Central memory CD8-positive, alpha-beta T cell (primary cell): ENCODE measurements at regions not wholly inside any gene's neighbourhood (a gene's known extent, or its start where the extent isn't known, plus 50 kb on each side); places are given as distances from the start of the nearest gene placed in this dataset.
"Not testable (repeated sequence)": the region's sequence is repeated elsewhere in the genome, so short reads cannot be mapped to it uniquely, and the experiment has no call there.

Experiments used
- ATAC-seq: fragments of 150-1000 bp; cut with Tn5 transposase; replicated peaks from 2 replicates; pipeline ENCODE4 v1.10.0; 2022; ENCODE audit warnings: mild to moderate bottlenecking, moderate FRiP score, moderate number of reproducible peaks; ENCODE audit not compliant: poor library complexity, severe bottlenecking; ENCODE audit errors: extremely low read depth
- DNase-seq, 2 donors: peaks; one replicate each; pipeline ENCODE4 v3.0.0; 2021; ENCODE audit warnings: low spot score in 2 of 2
- H3K27ac Mint-ChIP-seq: one replicate; pipeline ENCODE4 v1.8.0; 2022; ENCODE audit warnings: low read depth, mild to moderate bottlenecking, moderate library complexity, mixed read lengths
- H3K27me3 Mint-ChIP-seq: one replicate; pipeline ENCODE4 v1.8.0; 2022; ENCODE audit warnings: mixed read lengths
- H3K36me3 Mint-ChIP-seq: one replicate; pipeline ENCODE4 v1.8.0; 2022; ENCODE audit warnings: mild to moderate bottlenecking, moderate library complexity, mixed read lengths; ENCODE audit not compliant: insufficient read depth
- H3K4me1 Mint-ChIP-seq: one replicate; pipeline ENCODE4 v1.8.0; 2022; ENCODE audit warnings: mixed read lengths
- H3K4me3 Mint-ChIP-seq: one replicate; pipeline ENCODE4 v1.8.0; 2022; ENCODE audit warnings: mild to moderate bottlenecking, moderate library complexity, mixed read lengths
- H3K9me3 Mint-ChIP-seq: one replicate; pipeline ENCODE4 v1.8.0; 2022; ENCODE audit warnings: mixed read lengths

DNA sequence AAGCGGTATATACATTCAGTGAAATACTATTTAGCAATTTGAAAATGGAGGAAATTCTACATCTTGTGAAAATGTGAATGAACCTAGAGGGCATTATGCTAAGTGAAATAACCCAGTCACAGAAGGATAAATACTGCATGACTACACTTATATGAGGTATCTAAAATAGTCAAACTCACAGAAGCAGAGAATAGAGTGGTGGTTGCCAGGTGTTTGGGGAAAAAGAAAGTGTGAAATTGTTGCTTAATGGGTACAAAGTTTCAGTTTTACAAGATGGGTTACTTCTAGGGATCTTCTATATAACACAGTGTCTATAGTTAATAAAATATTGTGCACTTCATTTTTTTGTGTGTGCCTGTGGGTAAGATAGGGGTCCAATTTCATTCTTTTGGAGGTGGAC lies 1152.0 kb downstream of the EPHA7 start:
- Mint-ChIP-seq H3K4me3 (no peak overlapping the region), H3K36me3 (peaks cover 2% of the 10 kb centered on the region), H3K27ac (no peak overlapping the region), H3K4me1 (no peaks in the 10 kb centered on the region), H3K27me3 (no peaks in the 10 kb centered on the region), H3K9me3 (peaks cover 17% of the 10 kb centered on the region)
- no peak for DNase-seq
- ATAC-seq = no peak

DNA sequence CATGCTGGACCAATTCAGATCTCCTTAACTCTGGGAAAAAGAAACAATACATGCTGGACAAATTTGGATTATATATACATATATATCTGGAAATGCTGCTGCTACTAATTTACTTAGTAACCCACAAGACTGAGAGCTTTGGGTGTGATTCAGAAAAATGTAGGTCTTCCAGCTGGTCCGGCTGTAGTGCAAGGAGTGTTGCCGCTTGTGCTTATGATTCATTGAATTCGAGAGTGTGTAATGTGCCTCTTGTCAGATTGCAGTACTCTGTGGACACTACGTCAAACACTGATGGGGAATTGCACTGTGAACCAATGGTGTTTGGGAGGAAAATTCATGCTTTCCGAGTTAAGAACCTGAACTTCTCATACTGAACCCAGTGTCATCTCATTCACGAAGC lies 1155.5 kb downstream of the EPHA7 start:
- H3K27ac Mint-ChIP-seq = no peak overlapping the region
- DNase-seq = no peak
- H3K4me3 Mint-ChIP-seq = no peak overlapping the region
- H3K27me3 Mint-ChIP-seq = no peaks in the 10 kb centered on the region
- H3K4me1 Mint-ChIP-seq = no peaks in the 10 kb centered on the region
- H3K36me3 Mint-ChIP-seq = peaks cover 2% of the 10 kb centered on the region
- no peak for ATAC-seq
- peaks cover 19% of the 10 kb centered on the region for H3K9me3 Mint-ChIP-seq

- ATAC-seq (no peak), DNase-seq (no peak)
- Mint-ChIP-seq H3K4me3 (no peak overlapping the region), H3K9me3 (peaks cover 19% of the 10 kb centered on the region), H3K4me1 (no peaks in the 10 kb centered on the region), H3K36me3 (peaks cover 2% of the 10 kb centered on the region), H3K27me3 (no peaks in the 10 kb centered on the region), H3K27ac (no peak overlapping the region)
Measured at GRCh38 chr6:92259171-92259570, 1160.2 kb downstream of the EPHA7 start.

DNA sequence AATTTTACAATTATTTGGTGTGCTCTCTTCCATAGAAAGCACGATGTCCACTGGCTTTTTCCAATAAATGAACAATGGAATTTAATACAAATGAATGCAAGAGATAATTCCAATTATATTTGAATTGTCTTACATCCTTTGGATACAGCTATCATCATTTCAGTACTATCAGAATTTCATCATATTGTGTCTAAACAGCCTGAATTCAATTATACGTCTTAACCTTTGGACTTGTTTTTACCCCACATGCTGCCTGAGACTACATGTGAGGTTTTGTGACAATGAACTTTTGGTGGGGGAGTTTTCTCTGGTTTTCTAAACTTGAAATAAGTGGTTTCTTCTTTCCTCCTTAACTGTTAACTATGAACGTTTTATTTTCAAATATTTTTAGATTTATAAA lies 1176.0 kb downstream of the EPHA7 start:
- ATAC-seq (no peak), DNase-seq (no peak)
- Mint-ChIP-seq H3K36me3 (no peaks in the 10 kb centered on the region), H3K4me3 (no peak overlapping the region), H3K9me3 (peaks cover 12% of the 10 kb centered on the region), H3K27me3 (no peaks in the 10 kb centered on the region), H3K4me1 (no peaks in the 10 kb centered on the region), H3K27ac (no peak overlapping the region)

DNA sequence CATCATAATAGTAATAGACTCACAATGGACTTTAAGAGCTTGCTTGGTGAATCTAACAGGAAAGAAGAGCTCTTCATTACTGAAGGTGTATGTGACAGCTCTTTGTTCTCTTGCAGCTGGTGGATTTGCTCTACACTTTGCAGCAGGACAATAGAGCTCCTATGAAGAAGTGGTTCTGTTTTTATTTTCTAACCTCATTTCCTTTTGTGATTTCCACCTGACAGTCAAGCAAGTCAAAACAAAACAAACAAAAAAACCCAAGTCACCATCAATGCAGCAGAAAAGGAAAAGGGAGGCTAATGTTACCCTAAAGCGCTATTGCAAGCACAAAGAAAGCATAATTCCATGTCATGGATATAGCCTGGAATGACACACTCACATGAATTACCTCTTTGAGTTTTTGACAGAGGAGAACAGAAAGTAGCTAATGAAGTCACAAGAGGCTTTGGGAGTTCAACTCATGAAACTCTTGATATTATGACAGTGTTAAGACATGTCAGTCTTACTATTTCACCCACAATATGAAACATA lies 1188.1 kb downstream of the EPHA7 start:
- H3K9me3 Mint-ChIP-seq = peaks cover 28% of the 10 kb centered on the region
- H3K27me3 Mint-ChIP-seq = no peaks in the 10 kb centered on the region
- no peaks in the 10 kb centered on the region for H3K4me1 Mint-ChIP-seq
- ATAC-seq (no peak), DNase-seq (no peak)
- peaks cover 1% of the 10 kb centered on the region for H3K36me3 Mint-ChIP-seq
- no peak overlapping the region for H3K27ac Mint-ChIP-seq
- H3K4me3 Mint-ChIP-seq = no peak overlapping the region

DNA sequence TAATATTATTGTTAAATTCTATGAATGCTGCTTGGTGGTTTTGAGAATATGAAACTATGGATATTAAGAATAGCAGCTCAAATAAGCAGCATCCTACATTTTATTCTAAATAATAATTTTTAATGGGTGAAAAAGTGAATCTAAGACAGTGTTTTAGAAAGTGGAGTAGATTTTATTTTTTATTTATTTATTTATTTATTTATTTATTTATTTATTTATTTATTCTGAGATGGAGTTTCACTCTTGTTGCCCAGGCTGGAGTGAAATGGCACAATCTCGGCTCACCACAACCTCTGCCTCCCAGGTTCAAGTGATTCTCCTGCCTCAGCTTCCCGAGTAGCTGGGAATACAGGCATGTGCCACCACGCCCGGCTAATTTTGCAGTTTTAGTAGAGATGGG lies 1199.4 kb downstream of the EPHA7 start:
- not testable (repeated sequence) for DNase-seq, H3K36me3 Mint-ChIP-seq, H3K4me3 Mint-ChIP-seq, H3K27me3 Mint-ChIP-seq, H3K4me1 Mint-ChIP-seq, H3K27ac Mint-ChIP-seq, ATAC-seq
- peaks cover 12% of the 10 kb centered on the region for H3K9me3 Mint-ChIP-seq

DNA sequence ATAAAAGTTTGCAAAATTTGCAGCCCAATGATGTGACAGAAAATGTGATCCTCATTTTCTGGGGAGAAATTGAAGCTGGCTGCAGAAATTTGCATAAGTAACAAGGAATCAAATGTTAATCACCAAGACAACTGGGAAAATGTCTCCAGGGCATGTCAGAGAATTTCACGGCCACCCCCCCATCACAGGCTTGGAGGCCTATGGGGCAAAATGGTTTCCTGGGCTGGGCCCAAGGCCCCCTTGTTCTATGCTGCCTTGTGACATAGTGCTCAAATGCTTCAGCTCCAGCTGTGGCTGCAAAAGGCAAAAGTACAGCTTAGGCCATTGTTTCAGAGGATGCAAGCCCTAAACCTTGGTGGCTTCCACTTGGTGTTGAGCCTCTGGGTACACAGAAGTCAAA lies 1202.6 kb downstream of the EPHA7 start:
- DNase-seq (no peak), ATAC-seq (no peak)
- peaks cover 27% of the 10 kb centered on the region for H3K9me3 Mint-ChIP-seq
- no peaks in the 10 kb centered on the region for H3K27me3 Mint-ChIP-seq
- no peaks in the 10 kb centered on the region for H3K36me3 Mint-ChIP-seq
- no peak overlapping the region for H3K27ac Mint-ChIP-seq
- no peak overlapping the region for H3K4me3 Mint-ChIP-seq
- no peaks in the 10 kb centered on the region for H3K4me1 Mint-ChIP-seq

- Mint-ChIP-seq H3K4me3 (no peak overlapping the region), H3K4me1 (no peaks in the 10 kb centered on the region), H3K36me3 (no peaks in the 10 kb centered on the region), H3K27ac (no peak overlapping the region), H3K27me3 (no peaks in the 10 kb centered on the region), H3K9me3 (peaks cover 23% of the 10 kb centered on the region)
- ATAC-seq (no peak), DNase-seq (no peak)
Measured at GRCh38 chr6:92201618-92202017, 1217.7 kb downstream of the EPHA7 start.

GRCh38 chr6:92196325-92196724 lies 1223.0 kb downstream of the EPHA7 start:
- DNase-seq (no peak), ATAC-seq (no peak)
- Mint-ChIP-seq H3K27me3 (no peaks in the 10 kb centered on the region), H3K9me3 (peaks cover 20% of the 10 kb centered on the region), H3K27ac (no peak overlapping the region), H3K4me1 (no peaks in the 10 kb centered on the region), H3K36me3 (no peaks in the 10 kb centered on the region), H3K4me3 (no peak overlapping the region)

GRCh38 chr6:92195796-92196195 lies 1223.6 kb downstream of the EPHA7 start:
- no peak overlapping the region for H3K27ac Mint-ChIP-seq
- no peaks in the 10 kb centered on the region for H3K4me1 Mint-ChIP-seq
- DNase-seq (no peak), ATAC-seq (no peak)
- H3K27me3 Mint-ChIP-seq = no peaks in the 10 kb centered on the region
- no peak overlapping the region for H3K4me3 Mint-ChIP-seq
- H3K36me3 Mint-ChIP-seq = no peaks in the 10 kb centered on the region
- H3K9me3 Mint-ChIP-seq = peaks cover 25% of the 10 kb centered on the region

GRCh38 chr6:92188016-92188415 lies 1231.3 kb downstream of the EPHA7 start:
- DNase-seq (no peak), ATAC-seq (no peak)
- no peak overlapping the region for H3K27ac Mint-ChIP-seq
- H3K4me3 Mint-ChIP-seq = no peak overlapping the region
- H3K4me1 Mint-ChIP-seq = no peaks in the 10 kb centered on the region
- H3K9me3 Mint-ChIP-seq = peaks cover 25% of the 10 kb centered on the region
- no peaks in the 10 kb centered on the region for H3K36me3 Mint-ChIP-seq
- H3K27me3 Mint-ChIP-seq = no peaks in the 10 kb centered on the region

GRCh38 chr6:92184933-92185332 lies 1234.4 kb downstream of the EPHA7 start:
- Mint-ChIP-seq H3K27me3 (no peaks in the 10 kb centered on the region), H3K27ac (no peak overlapping the region), H3K4me3 (no peak overlapping the region), H3K9me3 (peaks cover 5% of the 10 kb centered on the region), H3K36me3 (no peaks in the 10 kb centered on the region), H3K4me1 (no peaks in the 10 kb centered on the region)
- ATAC-seq (no peak), DNase-seq (no peak)

DNA sequence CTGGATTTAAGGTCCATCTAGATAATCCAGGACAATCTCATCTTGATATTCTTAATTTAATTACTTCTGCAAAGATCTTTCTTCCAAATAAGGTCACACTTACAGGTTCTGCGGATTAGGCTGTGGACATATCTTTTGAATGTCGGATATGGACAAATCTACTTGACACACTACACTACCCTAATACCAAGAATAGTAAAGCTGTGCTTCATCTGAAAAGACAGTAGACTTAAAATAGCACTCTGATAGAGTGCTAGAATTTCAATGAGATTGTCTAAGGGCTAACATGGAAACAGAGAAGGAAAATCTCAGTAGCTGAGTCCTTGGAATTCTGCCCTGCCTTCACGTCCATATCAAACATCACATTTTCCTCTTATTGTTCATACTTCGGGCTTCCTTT lies 1238.0 kb downstream of the EPHA7 start:
- H3K4me3 Mint-ChIP-seq = no peak overlapping the region
- ATAC-seq (no peak), DNase-seq (no peak)
- no peak overlapping the region for H3K27ac Mint-ChIP-seq
- H3K4me1 Mint-ChIP-seq = no peaks in the 10 kb centered on the region
- H3K9me3 Mint-ChIP-seq = peaks cover 7% of the 10 kb centered on the region
- no peaks in the 10 kb centered on the region for H3K36me3 Mint-ChIP-seq
- H3K27me3 Mint-ChIP-seq = no peaks in the 10 kb centered on the region

DNA sequence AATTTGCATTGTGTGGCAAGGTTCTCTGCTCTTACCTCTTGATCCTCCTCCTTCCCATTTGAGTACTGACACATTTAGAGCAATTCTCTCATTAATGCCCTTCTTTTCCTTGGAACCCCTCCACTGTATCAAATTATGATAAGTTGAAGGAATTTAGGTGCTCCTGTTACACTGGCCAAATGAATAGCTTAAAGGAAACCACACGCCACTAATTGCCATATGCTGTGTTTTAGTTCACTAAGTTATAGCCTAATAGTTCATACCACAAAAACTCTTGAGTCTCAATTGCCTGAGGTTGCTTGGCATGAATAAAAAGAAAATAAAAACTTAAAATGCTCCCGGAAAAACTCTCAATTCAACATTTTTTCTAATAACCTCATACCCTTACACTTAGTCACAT lies 1239.3 kb downstream of the EPHA7 start:
- Mint-ChIP-seq H3K27me3 (no peaks in the 10 kb centered on the region), H3K4me3 (no peak overlapping the region), H3K36me3 (no peaks in the 10 kb centered on the region), H3K9me3 (peaks cover 17% of the 10 kb centered on the region), H3K4me1 (no peaks in the 10 kb centered on the region), H3K27ac (no peak overlapping the region)
- DNase-seq (no peak), ATAC-seq (no peak)
